ENCODE measurements at regions not wholly inside any gene's neighbourhood (a gene's known extent, or its start where the extent isn't known, plus 50 kb on each side); places are given as distances from the start of the nearest gene placed in this dataset.

GRCh38 chr14:71286126-71286525 is 378.9 kb downstream of the PCNX1 start:
- TF ChIP-seq POLR2A (IDR thresholded peaks at IDR 0.05): no peak
- TF ChIP-seq CTCF (IDR thresholded peaks at IDR 0.05): no peak
- no peak for TF ChIP-seq POLR2AphosphoS5 (IDR thresholded peaks at IDR 0.05)

Data from stomach (tissue), 4 donors.